Activated B cell treated with CpG ODN at 0.5 μM for 24 hours (primary cell): ENCODE measurements at regions not wholly inside any gene's neighbourhood (a gene's known extent, or its start where the extent isn't known, plus 50 kb on each side); places are given as distances from the start of the nearest gene placed in this dataset.
"Not testable (repeated sequence)": the region's sequence is repeated elsewhere in the genome, so short reads cannot be mapped to it uniquely, and the experiment has no call there.

Source experiments
- ATAC-seq: fragments of 200-7000 bp; cut with Tn5 transposase; one replicate; pipeline ENCODE4 v1.10.0; 2021; ENCODE audit warnings: low read depth, mild to moderate bottlenecking, moderate library complexity
- CTCF ChIA-PET: fragments of 350-600 bp; sonication (Branson Sonifier 250); formaldehyde crosslinking; loops from one replicate; lab custom pipeline; 2021; ENCODE audit warnings: antibody characterized with exemption; lab: Charles Lee
- POLR2A ChIA-PET: fragments of 350-600 bp; sonication (Branson Sonifier 250); formaldehyde crosslinking; loops from one replicate; lab custom pipeline; 2021; ENCODE audit warnings: antibody characterized with exemption; lab: Charles Lee
- DNase-seq: peaks from one replicate; pipeline ENCODE4 v3.0.0; 2022
- H3K27ac Mint-ChIP-seq: one replicate; pipeline ENCODE4 v1.8.0; 2020; ENCODE audit warnings: mixed read lengths
- H3K27me3 Mint-ChIP-seq: one replicate; pipeline ENCODE4 v1.8.0; 2021; ENCODE audit warnings: mixed read lengths
- H3K36me3 Mint-ChIP-seq: one replicate; pipeline ENCODE4 v1.8.0; 2021; ENCODE audit warnings: low read depth, mixed read lengths
- H3K4me1 Mint-ChIP-seq: one replicate; pipeline ENCODE4 v1.8.0; 2021; ENCODE audit warnings: mixed read lengths
- H3K4me3 Mint-ChIP-seq: one replicate; pipeline ENCODE4 v1.8.0; 2020; ENCODE audit warnings: mild to moderate bottlenecking, mixed read lengths
- H3K9me3 Mint-ChIP-seq: one replicate; pipeline ENCODE4 v1.8.0; 2020; ENCODE audit warnings: mixed read lengths
- intact Hi-C: fragments of 100-400 bp; cut with micrococcal nuclease; formaldehyde crosslinking; loops from one replicate; pipeline ENCODE4 v1.15.1; 2024
- TF ChIP-seq, protein P1 (sequence below): fragments of 200-600 bp; IDR thresholded peaks from one replicate; pipeline ENCODE4 v1.8.0; 2022; ENCODE audit warnings: antibody characterized with exemption, mild to moderate bottlenecking

DNA sequence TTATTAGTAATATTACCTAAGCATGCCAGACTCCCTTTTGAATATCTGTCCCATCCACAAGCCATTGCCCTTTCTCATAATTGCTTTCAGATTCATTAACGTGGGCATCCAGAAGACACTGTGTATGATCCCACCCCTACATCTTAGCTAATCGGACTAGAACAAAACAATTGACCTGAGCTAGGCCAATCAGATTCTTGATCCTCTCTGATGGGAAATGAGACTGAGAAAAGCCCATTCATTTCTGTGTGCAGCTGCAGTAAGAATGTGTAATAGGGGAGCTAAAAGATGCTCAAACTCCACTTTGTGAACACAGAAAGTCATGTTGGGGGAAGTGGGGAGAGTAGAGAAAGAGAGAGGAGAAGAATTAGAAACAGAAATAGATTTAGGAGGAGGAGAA lies 281.7 kb upstream of the G2E3 start:
- Mint-ChIP-seq H3K27ac (no peak overlapping the region), H3K4me3 (no peak overlapping the region), H3K27me3 (peaks cover 3% of the 10 kb centered on the region), H3K9me3 (peaks cover 7% of the 10 kb centered on the region), H3K36me3 (no peaks in the 10 kb centered on the region), H3K4me1 (no peaks in the 10 kb centered on the region)
- ChIA-PET POLR2A (no interaction called here), CTCF (no interaction called here)
- TF ChIP-seq, protein P1, sequence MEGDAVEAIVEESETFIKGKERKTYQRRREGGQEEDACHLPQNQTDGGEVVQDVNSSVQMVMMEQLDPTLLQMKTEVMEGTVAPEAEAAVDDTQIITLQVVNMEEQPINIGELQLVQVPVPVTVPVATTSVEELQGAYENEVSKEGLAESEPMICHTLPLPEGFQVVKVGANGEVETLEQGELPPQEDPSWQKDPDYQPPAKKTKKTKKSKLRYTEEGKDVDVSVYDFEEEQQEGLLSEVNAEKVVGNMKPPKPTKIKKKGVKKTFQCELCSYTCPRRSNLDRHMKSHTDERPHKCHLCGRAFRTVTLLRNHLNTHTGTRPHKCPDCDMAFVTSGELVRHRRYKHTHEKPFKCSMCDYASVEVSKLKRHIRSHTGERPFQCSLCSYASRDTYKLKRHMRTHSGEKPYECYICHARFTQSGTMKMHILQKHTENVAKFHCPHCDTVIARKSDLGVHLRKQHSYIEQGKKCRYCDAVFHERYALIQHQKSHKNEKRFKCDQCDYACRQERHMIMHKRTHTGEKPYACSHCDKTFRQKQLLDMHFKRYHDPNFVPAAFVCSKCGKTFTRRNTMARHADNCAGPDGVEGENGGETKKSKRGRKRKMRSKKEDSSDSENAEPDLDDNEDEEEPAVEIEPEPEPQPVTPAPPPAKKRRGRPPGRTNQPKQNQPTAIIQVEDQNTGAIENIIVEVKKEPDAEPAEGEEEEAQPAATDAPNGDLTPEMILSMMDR = no peak
- intact Hi-C loops = no loop called here
- no peak for ATAC-seq
- DNase-seq = no peak

DNA sequence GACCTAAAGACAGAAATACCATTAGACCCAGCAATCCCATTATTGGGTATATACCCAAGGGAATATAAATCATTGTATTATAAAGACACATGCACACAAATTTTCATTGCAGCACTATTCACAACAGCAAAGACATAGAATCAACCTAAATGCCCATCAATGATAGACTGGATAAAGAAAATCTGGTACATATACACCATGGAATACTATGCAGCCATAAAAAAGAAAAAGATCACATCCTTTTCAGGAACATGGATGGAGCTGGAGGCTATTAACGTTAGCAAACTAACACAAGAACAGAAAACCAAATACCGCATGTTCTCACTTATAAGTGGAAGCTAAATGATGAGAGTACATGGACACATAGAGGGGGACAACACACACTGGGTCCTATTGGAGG lies 280.1 kb upstream of the G2E3 start:
- H3K36me3 Mint-ChIP-seq, intact Hi-C loops, DNase-seq, ATAC-seq, H3K9me3 Mint-ChIP-seq, CTCF ChIA-PET, H3K27me3 Mint-ChIP-seq, H3K4me1 Mint-ChIP-seq, H3K4me3 Mint-ChIP-seq, H3K27ac Mint-ChIP-seq, POLR2A ChIA-PET: not testable (repeated sequence)

DNA sequence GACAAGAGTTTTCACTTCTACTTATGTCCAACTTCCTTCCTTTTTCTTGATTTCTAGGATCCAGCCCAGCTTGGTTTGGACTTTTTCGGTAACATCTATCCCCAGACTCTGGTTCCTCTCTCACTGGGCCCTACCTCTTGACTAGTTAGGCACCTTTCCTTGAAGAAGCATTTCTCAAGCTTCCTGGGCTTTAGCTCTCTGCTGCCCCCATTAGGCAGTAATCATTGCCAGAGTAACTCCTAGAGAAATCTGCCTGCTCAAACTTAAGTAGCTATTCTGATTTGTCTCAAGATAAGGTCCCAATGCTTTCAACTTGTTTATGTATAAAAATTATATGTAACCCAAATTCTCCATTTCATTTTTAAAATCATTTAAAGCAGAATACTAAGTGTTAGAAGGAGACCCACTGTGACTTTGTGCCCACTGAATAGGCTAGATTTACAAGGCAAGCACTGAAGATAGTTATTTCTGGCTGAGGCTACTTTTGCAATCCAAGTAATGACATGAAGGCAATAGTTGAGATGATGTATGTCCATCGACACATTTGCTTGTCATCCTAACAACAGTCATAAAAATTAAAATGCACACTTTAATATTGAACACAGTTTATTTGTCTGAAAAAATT lies 275.0 kb upstream of the G2E3 start:
- Mint-ChIP-seq H3K9me3 (peaks cover 4% of the 10 kb centered on the region), H3K27me3 (no peaks in the 10 kb centered on the region), H3K27ac (no peak overlapping the region), H3K4me1 (no peaks in the 10 kb centered on the region), H3K4me3 (no peak overlapping the region), H3K36me3 (no peaks in the 10 kb centered on the region)
- TF ChIP-seq, protein P1 = no peak
- no peak for ATAC-seq
- no peak for DNase-seq
- POLR2A ChIA-PET = no interaction called here
- intact Hi-C loops = no loop called here
- CTCF ChIA-PET = interaction anchor here (0.9 kb wide), 1 partner anchor 18 kb away, joined by 3 read pairs; no protein-coding TSS in a partner anchor

DNA sequence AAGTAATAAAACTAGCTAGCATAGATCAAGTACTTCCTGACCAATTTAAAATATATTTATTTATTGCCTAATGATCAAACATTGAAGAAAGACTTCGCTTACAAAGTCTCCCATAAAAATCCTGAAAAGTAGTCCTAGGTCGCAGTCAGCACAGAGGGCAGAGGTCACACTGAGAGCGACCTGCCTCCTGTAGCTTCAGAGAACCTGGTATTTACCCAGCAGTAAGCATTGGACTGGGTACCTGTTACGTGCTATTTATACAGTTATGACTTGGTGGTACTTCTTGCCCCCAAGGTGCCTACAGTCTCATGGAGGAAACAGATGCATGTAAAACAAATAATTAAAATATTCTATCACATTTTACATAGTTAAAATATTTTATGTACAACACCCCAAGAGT lies 274.1 kb upstream of the G2E3 start:
- CTCF ChIA-PET = interaction anchor here (1.0 kb wide), 1 partner anchor 53 kb away, joined by 3 read pairs; no protein-coding TSS in a partner anchor
- H3K27ac Mint-ChIP-seq = no peak overlapping the region
- ATAC-seq (no peak), DNase-seq (no peak)
- no peaks in the 10 kb centered on the region for H3K4me1 Mint-ChIP-seq
- POLR2A ChIA-PET = no interaction called here
- H3K4me3 Mint-ChIP-seq = no peak overlapping the region
- H3K27me3 Mint-ChIP-seq = no peaks in the 10 kb centered on the region
- no peaks in the 10 kb centered on the region for H3K36me3 Mint-ChIP-seq
- intact Hi-C loops = no loop called here
- TF ChIP-seq, protein P1 = no peak
- H3K9me3 Mint-ChIP-seq = peaks cover 3% of the 10 kb centered on the region

DNA sequence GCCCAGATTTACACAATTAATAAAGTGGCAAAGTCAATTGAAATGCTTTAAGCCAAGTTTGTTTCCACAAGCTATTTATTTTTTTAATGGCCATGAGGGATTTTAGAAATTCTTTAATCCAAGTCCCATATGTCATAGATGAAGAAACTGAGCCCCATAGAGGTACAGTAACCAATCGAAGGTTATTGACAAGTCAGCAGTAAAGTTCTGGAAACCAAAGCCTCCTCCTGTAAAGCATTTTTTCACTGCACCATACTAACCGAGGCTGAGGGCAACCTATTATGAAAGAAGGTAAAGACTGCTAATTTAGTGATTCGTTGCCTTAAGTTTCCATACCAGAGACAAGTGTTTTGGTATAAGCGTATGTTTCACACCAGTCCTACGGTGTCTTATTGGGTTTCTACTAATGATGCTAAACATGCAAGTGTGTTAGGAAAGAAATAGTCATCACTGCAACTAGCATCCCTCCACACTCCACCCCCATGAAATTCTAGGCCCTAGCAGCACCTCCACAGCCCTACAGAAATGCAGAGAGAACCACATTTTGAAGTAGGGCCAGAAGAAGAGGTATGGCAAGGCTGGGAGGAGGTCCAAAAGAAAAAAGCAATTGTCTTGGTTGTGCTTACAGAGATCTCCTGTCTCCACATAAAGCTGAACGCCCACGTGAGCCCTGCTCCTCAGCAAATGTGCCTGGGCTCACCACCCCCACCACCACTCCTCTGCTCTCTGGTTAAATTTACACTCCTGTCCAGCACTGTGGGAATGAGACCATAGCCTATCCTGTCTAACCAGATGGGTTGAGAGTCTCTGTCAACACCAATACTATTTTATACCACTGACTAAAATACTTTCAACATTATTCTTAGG lies 271.1 kb upstream of the G2E3 start:
- Mint-ChIP-seq H3K27me3 (peaks cover 1% of the 10 kb centered on the region), H3K36me3 (no peaks in the 10 kb centered on the region), H3K4me1 (no peaks in the 10 kb centered on the region), H3K4me3 (no peak overlapping the region), H3K27ac (no peak overlapping the region), H3K9me3 (no peaks in the 10 kb centered on the region)
- ATAC-seq (no peak), DNase-seq (no peak)
- POLR2A ChIA-PET = no interaction called here
- intact Hi-C loops = no loop called here
- TF ChIP-seq, protein P1 = no peak
- CTCF ChIA-PET = no interaction called here
